Testis (tissue), 2 donors: ENCODE measurements at regions not wholly inside any gene's neighbourhood (a gene's known extent, or its start where the extent isn't known, plus 50 kb on each side); places are given as distances from the start of the nearest gene placed in this dataset.

ENCODE experiments used
- DNase-seq: peaks from one replicate; pipeline ENCODE4 v3.0.0-alpha.2; 2019
- H3K27ac ChIP-seq, 2 donors: fragments of 200-600 bp; sonication (generic); one replicate each; pipeline ENCODE4 v1.5.1; 2019
- H3K27me3 ChIP-seq: fragments of 200-600 bp; sonication (generic); one replicate; pipeline ENCODE4 v1.5.1; 2019
- H3K36me3 ChIP-seq: fragments of 200-600 bp; sonication (generic); one replicate; pipeline ENCODE4 v1.5.1; 2017; ENCODE audit warnings: low read depth; ENCODE audit errors: missing control alignments
- H3K4me1 ChIP-seq: fragments of 200-600 bp; sonication (generic); one replicate; pipeline ENCODE4 v1.5.1; 2019
- H3K4me3 ChIP-seq, 2 donors: fragments of 200-600 bp; sonication (generic); one replicate each; pipeline ENCODE4 v1.5.1; 2017 to 2019
- H3K9me3 ChIP-seq: fragments of 200-600 bp; sonication (generic); one replicate; pipeline ENCODE4 v1.5.1; 2017
- POLR2A ChIP-seq: fragments of 450-650 bp; IDR thresholded peaks from one replicate; pipeline ENCODE4 v1.6.1; 2017; ENCODE audit warnings: antibody characterized with exemption, mild to moderate bottlenecking, moderate library complexity
- WGBS, 2 donors: methylation state at CpG; one replicate each; pipeline ENCODE4 v1.1.5; 2018; 5-methylcytosine and 5-hydroxymethylcytosine counted together
- intact Hi-C: fragments of 100-400 bp; cut with DNase I; formaldehyde crosslinking; loops from one replicate; pipeline ENCODE4 v1.15.1; 2023; ENCODE audit warnings: low total_unique reads
- TF ChIP-seq, protein P1 (sequence below), 3 experiments: fragments of 450-650 bp in 2 of 3; fragments of 200-600 bp in 1 of 3; sonication (generic) in 1 of 3; IDR thresholded peaks; one replicate each; pipeline ENCODE4 v1.5.1; 2016 to 2019; ENCODE audit warnings: antibody characterized with exemption in 3 of 3, mild to moderate bottlenecking in 2 of 3, moderate library complexity in 1 of 3

DNA sequence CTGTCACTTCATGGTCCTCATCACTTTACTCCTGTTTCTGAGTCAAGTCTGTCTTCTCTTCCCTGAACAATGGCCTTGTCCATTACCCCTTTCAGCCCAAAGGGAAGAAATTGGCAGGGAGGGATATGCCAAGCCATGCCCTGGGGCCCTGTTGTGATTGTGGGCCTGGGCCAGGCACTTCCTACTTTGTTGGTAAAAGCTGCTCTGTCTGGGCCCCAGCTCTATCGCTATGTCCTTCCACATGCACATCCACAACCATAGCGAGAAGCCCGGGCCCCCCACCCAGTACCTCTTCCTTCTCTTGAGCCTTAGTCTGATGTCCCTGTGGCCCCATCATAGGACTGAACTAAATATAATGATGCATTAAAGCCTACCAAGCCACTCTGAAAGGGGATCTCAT, 126.7 kb upstream of the RCN1 start:
- H3K9me3 ChIP-seq: no peaks in the 10 kb centered on the region
- TF ChIP-seq POLR2A: no peak
- TF ChIP-seq, protein P1, sequence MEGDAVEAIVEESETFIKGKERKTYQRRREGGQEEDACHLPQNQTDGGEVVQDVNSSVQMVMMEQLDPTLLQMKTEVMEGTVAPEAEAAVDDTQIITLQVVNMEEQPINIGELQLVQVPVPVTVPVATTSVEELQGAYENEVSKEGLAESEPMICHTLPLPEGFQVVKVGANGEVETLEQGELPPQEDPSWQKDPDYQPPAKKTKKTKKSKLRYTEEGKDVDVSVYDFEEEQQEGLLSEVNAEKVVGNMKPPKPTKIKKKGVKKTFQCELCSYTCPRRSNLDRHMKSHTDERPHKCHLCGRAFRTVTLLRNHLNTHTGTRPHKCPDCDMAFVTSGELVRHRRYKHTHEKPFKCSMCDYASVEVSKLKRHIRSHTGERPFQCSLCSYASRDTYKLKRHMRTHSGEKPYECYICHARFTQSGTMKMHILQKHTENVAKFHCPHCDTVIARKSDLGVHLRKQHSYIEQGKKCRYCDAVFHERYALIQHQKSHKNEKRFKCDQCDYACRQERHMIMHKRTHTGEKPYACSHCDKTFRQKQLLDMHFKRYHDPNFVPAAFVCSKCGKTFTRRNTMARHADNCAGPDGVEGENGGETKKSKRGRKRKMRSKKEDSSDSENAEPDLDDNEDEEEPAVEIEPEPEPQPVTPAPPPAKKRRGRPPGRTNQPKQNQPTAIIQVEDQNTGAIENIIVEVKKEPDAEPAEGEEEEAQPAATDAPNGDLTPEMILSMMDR (IDR thresholded peaks at IDR 0.05): no peak
- DNase-seq: no peak
- no peaks in the 10 kb centered on the region for H3K4me1 ChIP-seq
- no peaks in the 10 kb centered on the region for H3K36me3 ChIP-seq
- intact Hi-C loops: no loop called here
- no peak overlapping the region for H3K4me3 ChIP-seq
- no peak overlapping the region for H3K27ac ChIP-seq
- WGBS, 2 donors: 52 to 60% methylated on average over 3 of the region's 3 CpGs
- no peaks in the 10 kb centered on the region for H3K27me3 ChIP-seq

DNA sequence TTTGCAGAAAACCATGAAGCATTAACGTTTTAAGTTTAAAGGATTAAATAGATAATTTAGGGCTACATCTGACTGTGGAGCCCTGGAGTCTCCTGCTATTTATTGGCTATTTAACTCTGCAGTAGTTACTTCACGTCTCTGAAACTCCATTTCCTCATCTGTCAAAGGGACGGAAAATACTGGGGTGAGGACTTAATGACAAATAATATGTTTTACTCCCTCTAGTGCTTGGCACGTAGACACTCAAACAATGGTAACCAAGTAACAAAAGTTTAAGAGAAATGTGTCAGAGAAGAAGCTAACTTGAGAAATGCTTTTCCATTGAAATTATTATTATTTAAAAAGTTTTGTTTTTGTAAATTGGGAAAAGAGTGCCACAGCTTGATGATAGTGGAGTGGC, 130.7 kb upstream of the RCN1 start:
- TF ChIP-seq, protein P1 (IDR thresholded peaks at IDR 0.05): no peak
- TF ChIP-seq POLR2A: no peak
- WGBS, 2 donors: 50 to 59% methylated on average over 4 of the region's 4 CpGs
- no peaks in the 10 kb centered on the region for H3K9me3 ChIP-seq
- no peaks in the 10 kb centered on the region for H3K36me3 ChIP-seq
- intact Hi-C loops: no loop called here
- no peak for DNase-seq
- no peak overlapping the region for H3K4me3 ChIP-seq
- no peak overlapping the region for H3K27ac ChIP-seq
- no peaks in the 10 kb centered on the region for H3K27me3 ChIP-seq
- no peaks in the 10 kb centered on the region for H3K4me1 ChIP-seq

DNA sequence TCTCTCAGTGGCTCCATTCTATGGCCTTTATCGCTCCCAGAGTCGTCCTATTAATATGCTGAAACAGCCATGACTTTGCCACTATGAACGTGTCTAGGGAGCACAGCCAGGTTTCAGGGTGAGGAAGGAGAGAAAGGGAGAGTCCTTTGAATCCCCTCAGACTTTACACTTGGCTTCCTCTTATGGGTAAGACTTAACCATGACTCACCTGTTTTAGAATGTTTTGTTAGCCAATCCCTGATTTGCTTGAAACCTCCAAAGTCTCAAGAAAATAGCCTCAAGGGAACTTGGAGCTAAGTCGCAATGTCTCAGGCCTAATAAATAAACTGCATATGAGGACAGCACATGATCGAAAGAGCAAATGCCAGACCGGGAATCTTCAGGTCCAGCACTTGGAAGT, 131.2 kb upstream of the RCN1 start:
- Histone ChIP-seq H3K4me1 (no peaks in the 10 kb centered on the region), H3K4me3 (no peak overlapping the region), H3K27ac (no peak overlapping the region), H3K9me3 (no peaks in the 10 kb centered on the region), H3K36me3 (no peaks in the 10 kb centered on the region), H3K27me3 (no peaks in the 10 kb centered on the region)
- TF ChIP-seq POLR2A: no peak
- TF ChIP-seq, protein P1 (IDR thresholded peaks at IDR 0.05): no peak
- no peak for DNase-seq
- 79 to 83% methylated on average over 6 of the region's 6 CpGs for WGBS, 2 donors
- intact Hi-C loops: no loop called here

DNA sequence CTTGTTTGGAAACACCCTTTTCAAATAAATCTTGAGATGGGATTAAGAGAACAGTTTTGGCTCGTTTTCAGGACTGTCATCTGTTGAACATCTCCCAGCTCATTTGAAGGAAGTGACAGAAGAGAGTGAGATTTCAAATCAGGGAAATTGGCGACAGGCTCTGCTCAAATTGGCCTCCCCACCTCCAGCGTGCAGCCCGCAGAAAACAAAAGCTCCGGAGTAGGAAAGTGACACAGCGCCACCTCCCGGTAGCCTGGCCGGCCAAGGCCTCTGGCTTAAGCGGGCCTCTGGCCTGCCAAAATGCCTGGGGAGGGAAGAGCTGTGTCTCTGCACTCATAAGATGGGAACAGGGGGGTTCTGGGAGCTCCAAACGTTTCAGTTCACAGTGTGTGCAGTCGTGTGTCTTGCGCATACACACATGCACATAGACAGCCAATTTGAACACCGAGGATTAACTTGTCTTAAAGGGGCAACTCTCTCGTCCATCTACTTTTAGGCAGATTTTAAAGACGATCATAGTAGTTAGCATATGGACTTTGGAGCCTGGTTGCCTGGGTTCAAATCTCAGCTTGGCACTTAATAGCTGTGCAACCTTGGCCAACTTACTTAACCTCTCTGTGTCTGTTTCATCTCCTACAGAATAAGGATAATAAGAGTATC, 132.7 kb upstream of the RCN1 start:
- no peak for TF ChIP-seq POLR2A
- TF ChIP-seq, protein P1 (IDR thresholded peaks at IDR 0.05): peak; percentile 28 to 59 (median 49)
- intact Hi-C loops: no loop called here
- Histone ChIP-seq H3K4me3 (no peak overlapping the region), H3K9me3 (no peaks in the 10 kb centered on the region), H3K4me1 (no peaks in the 10 kb centered on the region), H3K36me3 (no peaks in the 10 kb centered on the region), H3K27me3 (no peaks in the 10 kb centered on the region), H3K27ac (no peak overlapping the region)
- 30 to 50% methylated on average over 7 to 15 of the region's 15 CpGs for WGBS, 2 donors
- peak; percentile 76 for DNase-seq

DNA sequence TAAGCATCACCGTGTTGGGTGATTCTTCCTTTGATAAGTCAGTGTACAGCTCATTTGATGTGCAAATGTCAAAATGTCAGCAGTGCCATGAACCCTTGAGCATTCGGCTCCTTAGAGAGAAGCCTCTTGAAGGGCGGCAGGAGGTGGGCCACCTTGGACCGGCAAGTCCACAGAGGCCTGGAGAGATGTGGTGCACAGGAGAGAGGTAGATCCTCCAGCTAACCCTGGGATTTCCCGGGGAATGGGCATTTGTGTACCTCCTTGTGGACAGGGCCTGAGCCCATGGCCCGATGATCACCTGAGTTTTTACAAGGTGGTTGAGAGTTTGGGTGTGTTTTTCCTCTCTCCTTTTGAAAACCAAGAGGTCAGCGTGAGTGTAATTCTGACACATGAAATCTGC, 133.2 kb upstream of the RCN1 start:
- 72 to 75% methylated on average over 6 to 7 of the region's 7 CpGs for WGBS, 2 donors
- Histone ChIP-seq H3K36me3 (no peaks in the 10 kb centered on the region), H3K27ac (no peak overlapping the region), H3K4me1 (no peaks in the 10 kb centered on the region), H3K4me3 (no peak overlapping the region), H3K9me3 (no peaks in the 10 kb centered on the region), H3K27me3 (no peaks in the 10 kb centered on the region)
- no peak for TF ChIP-seq POLR2A
- TF ChIP-seq, protein P1 (IDR thresholded peaks at IDR 0.05): no peak
- intact Hi-C loops: no loop called here
- DNase-seq: no peak
